ENCODE measurements at regions not wholly inside any gene's neighbourhood (a gene's known extent, or its start where the extent isn't known, plus 50 kb on each side); places are given as distances from the start of the nearest gene placed in this dataset.

- TF ChIP-seq ZBTB43 (CRISPR knock-in tag; IDR thresholded peaks at IDR 0.05): no peak
- TF ChIP-seq TRIM24 (IDR thresholded peaks at IDR 0.05): no peak
- no peak for TF ChIP-seq C11orf30 (IDR thresholded peaks at IDR 0.05; ENCODE audit: low read depth)
- TF ChIP-seq TBP (optimal IDR thresholded peaks at IDR 0.05; ENCODE audit: low read depth, low read length): peak; percentile 27
- TF ChIP-seq TSC22D4 (tag; IDR thresholded peaks at IDR 0.05): no peak
- no peak for TF ChIP-seq KDM1A (IDR thresholded peaks at IDR 0.05)
- TF ChIP-seq POU5F1 (IDR thresholded peaks at IDR 0.05; ENCODE audit: borderline replicate concordance, low read depth, low read length, partially characterized antibody): no peak
- TF ChIP-seq SRSF1 (IDR thresholded peaks at IDR 0.05; ENCODE audit: low read depth, low read length): no peak
- no peak for TF ChIP-seq SRF (CRISPR knock-in tag; IDR thresholded peaks at IDR 0.05)
- no peak for TF ChIP-seq MLX (CRISPR knock-in tag; conservative IDR thresholded peaks at IDR 0.05)
- no peak for TF ChIP-seq ZNF407 (IDR thresholded peaks at IDR 0.05; ENCODE audit: low read depth)
- no peak for TF ChIP-seq MECOM (CRISPR knock-in tag; IDR thresholded peaks at IDR 0.05)
- no peak for TF ChIP-seq IRF2 (CRISPR knock-in tag; IDR thresholded peaks at IDR 0.05)
- TF ChIP-seq SLC30A9 (CRISPR knock-in tag; IDR thresholded peaks at IDR 0.05): no peak
- no peak for TF ChIP-seq NCOA2 (IDR thresholded peaks at IDR 0.05; ENCODE audit: partially characterized antibody in 2 of 2)
- TF ChIP-seq ZNF639 (CRISPR knock-in tag; conservative IDR thresholded peaks at IDR 0.05 in 1 of 2, IDR thresholded peaks at IDR 0.05 in 1 of 2): peak in 1 of 2 experiments; percentile 86; a peak in 2 of 4 replicates
- no peak for TF ChIP-seq MTF1 (CRISPR knock-in tag; IDR thresholded peaks at IDR 0.05; ENCODE audit: borderline replicate concordance)
Observed at GRCh38 chr1:84077476-84078107, 66.5 kb upstream of the PRKACB start (continued).

Measured in K562 (cell line).